Umbilical cord (tissue), 1 donor: ENCODE measurements at regions not wholly inside any gene's neighbourhood (a gene's known extent, or its start where the extent isn't known, plus 50 kb on each side); places are given as distances from the start of the nearest gene placed in this dataset.
"Not testable (repeated sequence)": the region's sequence is repeated elsewhere in the genome, so short reads cannot be mapped to it uniquely, and the experiment has no call there.

Experiments used
- DNase-seq: peaks from one replicate; pipeline ENCODE4 v3.0.0-alpha.2; 2015; ENCODE audit warnings: low spot score

DNA sequence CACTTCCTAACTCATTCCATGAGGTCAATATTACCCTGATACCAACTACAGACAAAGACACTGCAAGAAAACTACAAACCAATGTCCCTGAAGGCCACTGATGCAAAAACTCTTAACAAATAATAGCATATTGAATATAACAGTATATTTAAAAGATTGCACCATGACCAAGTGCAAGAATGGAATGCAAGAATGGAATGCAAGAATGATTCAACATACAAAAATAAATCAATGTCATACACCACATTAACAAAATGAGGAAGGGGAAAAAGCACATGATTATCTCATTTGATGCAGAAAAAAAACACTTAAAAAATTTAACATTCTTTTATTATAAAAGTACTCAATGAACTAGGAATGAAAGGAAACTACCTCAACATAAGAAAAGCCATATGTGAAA, 463.1 kb upstream of the NECTIN3 start:
- DNase-seq: no peak

DNA sequence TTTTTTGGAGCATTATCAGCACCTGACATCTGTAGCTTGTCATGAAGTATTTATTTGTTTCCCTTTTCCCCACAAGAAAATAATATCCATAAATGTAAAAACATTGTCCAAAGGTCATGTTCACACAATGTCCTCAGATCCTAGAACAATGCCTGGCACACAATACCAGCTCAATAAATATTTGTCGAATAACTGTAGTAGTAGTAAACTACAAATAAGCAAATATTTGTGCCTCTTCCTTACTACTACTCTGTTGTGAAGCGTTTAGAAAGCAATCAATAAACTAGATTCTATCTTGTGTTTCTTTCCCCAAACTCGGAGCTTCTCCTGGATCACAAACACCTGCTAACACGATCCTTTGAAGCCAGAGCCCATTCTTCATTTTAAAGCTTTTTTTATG, 459.6 kb upstream of the NECTIN3 start:
- no peak for DNase-seq

DNA sequence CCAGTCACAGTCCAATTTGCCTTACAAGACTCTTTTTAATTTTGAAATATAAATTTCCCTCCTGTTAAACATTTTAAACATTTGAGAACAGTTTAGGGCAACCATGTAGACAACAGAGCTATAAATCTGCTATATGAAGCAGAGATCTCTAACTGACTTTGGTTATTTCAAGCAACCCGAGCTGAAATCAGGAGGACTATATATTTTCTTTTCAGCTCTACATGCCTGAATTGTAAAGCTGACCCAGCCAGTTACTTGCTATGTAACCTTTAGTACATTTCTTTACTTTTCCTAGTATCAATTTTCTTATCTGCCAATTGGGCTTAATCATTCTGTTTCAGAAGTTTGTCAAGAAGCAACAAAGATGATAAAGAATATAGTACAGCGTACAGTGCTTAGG, 457.4 kb upstream of the NECTIN3 start:
- no peak for DNase-seq

DNA sequence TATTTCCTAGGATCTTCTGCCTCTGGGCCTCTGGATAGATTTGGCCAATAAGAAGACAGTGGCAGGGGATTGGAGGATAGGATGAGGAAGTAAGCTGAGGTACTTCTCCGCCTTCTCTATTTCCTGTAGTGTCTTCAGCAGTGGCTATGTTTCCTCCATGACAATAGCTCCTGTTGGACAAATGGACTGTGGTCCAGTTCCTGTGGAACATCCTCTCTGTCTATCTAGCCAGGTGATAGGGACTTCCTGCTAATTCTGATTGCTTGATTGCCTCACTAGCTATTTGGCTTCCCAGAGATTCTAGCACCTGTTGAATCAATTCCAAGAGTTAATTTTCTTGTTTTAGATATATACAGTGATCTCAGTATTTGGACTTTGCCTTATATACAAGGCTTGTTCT, 456.2 kb upstream of the NECTIN3 start:
- no peak for DNase-seq

DNA sequence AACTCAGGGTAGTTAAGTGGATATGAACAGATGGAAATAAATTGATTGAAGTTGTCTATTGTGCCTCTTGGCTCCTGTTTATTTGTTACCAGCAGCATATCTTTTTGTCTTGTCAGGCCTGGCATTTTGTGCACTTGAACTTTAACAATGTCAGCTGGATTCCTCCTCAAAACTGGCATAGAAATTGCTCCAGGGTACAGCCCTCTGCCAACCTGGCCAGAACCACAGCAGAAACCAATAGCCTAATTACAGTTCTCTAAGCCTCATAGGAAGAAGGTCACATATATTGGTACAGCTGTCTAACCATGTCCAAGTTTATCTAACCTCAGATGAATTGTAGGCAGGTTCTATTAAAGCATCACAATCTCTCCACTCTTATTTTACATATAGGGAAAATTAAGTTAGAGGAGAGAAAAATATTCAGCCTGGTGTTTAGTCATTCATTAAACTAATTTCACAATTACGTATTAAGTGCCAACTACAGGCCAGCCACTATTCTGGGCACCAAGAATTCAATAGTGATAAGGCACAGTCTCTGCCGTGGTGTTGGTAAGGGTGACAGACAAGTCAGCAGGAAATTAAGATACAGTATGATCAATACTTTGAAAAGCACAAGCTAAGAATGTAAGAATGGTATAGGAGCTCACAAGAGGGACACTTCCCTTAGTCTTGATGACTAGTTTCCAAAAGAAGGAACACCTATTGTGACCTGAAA, 452.9 kb upstream of the NECTIN3 start:
- DNase-seq: no peak

- no peak for DNase-seq
Measured at GRCh38 chr3:110620118-110620517, 451.5 kb upstream of the NECTIN3 start.

DNA sequence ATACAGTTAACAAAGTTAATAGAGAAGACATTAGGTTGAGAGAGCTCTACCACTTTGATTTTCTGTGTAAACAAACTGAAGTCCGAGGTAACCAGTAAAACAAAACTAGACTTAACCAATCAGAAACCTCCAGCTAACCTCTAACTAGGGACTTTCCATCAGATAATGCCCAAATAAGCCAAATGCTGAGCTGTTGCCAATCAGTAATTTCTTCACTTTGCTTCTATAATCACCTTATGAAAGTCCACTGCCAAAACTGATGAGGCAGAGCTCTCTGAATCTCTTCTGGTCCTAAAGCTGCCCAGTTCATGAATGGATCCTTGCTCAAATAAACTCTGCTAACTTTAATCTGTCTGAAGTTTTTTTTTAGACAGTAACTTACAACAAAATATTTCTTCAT, 448.0 kb upstream of the NECTIN3 start:
- DNase-seq: no peak

GRCh38 chr3:110624576-110624975, 447.0 kb upstream of the NECTIN3 start:
- peak; percentile 55 for DNase-seq

DNA sequence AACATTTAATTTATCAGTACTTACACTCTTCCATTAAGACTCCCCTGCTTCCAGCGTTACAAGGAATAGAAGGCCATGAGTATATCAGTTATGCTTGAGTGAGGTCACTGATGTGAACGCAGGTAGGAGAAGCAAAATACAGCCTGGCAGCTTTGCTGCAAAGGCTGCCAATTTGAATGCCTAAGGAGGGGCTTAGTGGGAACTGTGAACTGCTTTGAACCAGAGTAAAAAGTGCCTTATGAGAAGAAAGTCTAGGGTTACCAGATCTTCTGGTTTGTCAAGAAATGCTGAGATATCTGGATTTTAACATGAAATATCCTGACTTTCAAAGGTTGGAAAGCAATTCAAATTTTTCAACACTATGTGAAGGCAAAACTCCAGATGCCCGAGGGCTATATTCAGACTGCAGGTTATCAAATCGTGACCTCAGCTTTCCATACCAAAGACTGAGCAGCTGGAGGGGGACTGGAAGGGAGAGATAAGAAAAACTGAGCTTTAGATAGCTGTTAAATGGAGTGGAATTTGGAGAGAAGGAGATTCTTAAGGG, 446.3 kb upstream of the NECTIN3 start:
- DNase-seq: peak; percentile 96

- not testable (repeated sequence) for DNase-seq
Measured at GRCh38 chr3:110626652-110627111, 444.9 kb upstream of the NECTIN3 start.

DNA sequence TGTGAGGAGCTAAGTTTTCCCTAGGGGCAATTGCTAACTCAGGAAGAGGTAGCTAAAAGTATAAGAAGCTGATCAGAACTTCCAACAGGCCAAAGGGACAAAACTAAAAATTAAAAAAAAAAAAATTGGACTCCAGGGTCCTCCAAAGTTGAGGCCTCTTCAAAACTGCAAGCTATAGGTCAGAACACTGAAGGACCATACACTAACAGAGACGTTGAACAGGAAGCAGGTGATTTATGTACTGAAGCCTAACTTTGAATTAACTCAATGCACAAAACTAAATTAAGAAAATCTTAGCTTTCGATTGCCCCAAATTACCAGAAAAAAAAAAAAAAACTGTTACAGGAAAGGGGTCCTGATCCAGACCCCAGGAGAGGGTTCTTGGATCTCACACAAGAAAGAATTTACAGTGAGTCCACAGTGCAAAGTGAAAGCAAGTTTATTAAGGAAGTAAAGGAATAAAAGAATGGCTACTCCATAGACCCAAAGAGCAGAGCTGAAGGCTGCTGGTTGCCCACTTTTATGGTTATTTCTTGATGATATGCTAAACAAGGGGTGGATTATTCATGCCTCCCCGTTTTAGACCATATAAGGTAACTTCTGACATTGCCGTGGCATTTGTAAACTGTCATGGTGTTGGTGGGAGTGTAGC, 442.8 kb upstream of the NECTIN3 start:
- no peak for DNase-seq

DNA sequence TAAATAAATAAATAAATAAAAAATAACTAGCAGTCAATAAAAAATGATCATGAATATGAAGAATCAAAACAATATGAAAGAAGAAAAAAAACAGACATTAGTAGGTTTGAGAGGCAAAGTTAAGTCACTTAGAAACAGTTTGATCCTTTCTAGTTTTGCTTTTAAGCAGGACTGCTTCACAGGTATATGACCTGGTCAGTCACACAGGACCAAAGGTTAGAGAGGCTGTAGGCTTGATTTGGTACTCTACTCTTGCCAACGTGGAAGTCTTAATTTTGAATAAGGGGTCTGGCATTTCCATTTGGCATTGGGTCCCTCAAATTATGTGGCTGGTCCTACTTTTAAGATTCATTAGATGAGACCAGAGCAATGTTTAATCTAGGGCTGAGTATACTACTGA, 441.7 kb upstream of the NECTIN3 start:
- DNase-seq: no peak

- no peak for DNase-seq
Measured at GRCh38 chr3:110644203-110644602, 427.4 kb upstream of the NECTIN3 start.

- DNase-seq: no peak
Measured at GRCh38 chr3:110646055-110646454, 425.6 kb upstream of the NECTIN3 start.

DNA sequence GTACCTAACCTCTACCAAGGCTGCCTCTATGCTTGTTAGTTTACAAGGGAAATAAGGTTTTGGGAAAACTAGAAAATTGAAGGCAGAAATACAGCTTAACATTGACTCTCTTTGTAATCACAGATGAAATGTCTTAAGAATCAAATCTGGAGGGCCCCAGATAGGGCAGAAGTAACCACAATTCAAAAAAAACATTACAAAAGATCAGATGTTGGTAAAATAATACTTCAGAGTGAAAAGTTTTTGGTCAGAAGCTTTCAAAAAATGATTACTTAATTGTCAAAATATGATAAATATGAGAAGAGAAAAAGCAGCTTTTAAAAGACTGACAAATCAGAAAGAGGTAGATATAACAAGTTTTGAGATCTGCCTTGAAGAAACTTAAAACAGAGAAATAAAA, 425.1 kb upstream of the NECTIN3 start:
- no peak for DNase-seq

GRCh38 chr3:110647586-110647985, 424.0 kb upstream of the NECTIN3 start:
- no peak for DNase-seq

DNA sequence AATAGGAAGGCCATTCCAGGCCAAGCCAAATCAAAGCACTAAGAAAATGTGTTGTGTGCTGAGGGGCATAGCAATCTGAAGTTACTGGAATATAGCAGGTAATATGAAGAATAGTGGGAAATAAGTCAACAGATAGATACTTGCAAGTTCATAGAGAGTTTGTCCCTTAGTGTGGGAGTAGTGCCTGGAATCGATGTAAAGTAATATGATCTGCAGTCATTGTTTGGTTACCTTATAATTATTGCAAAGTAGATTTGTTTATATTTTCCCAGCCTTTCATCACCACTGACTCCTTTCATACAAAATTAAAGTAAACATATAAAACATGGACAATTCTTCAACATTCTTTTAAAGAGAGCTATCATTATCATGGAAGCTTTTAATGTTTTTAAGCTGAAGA, 420.9 kb upstream of the NECTIN3 start:
- DNase-seq: no peak

- DNase-seq: no peak
Measured at GRCh38 chr3:110654843-110655502, 416.6 kb upstream of the NECTIN3 start.

- no peak for DNase-seq
Measured at GRCh38 chr3:110656394-110657025, 415.1 kb upstream of the NECTIN3 start.

- DNase-seq: no peak
Measured at GRCh38 chr3:110664148-110664547, 407.5 kb upstream of the NECTIN3 start.

- DNase-seq: no peak
Measured at GRCh38 chr3:110666495-110666894, 405.1 kb upstream of the NECTIN3 start.

- no peak for DNase-seq
Measured at GRCh38 chr3:110667216-110667615, 404.4 kb upstream of the NECTIN3 start.
